H9 (cell line): ENCODE measurements at regions not wholly inside any gene's neighbourhood (a gene's known extent, or its start where the extent isn't known, plus 50 kb on each side); places are given as distances from the start of the nearest gene placed in this dataset.

ENCODE experiments used
- DNase-seq: peaks from one replicate; pipeline ENCODE4 v3.0.0-alpha.2; 2017
- H2AFZ ChIP-seq: one replicate; pipeline ENCODE4 v1.6.1; 2013; ENCODE audit warnings: mild to moderate bottlenecking, low read length, control low read depth, moderate library complexity
- H2AK5ac ChIP-seq: 2 replicates; pipeline ENCODE4 v1.6.1; 2013; ENCODE audit warnings: low read length, control low read depth, mixed read lengths; ENCODE audit not compliant: insufficient read length
- H2BK120ac ChIP-seq: one replicate; pipeline ENCODE4 v1.6.1; 2013; ENCODE audit warnings: low read depth, mild to moderate bottlenecking, low read length, control low read depth, inconsistent platforms; ENCODE audit not compliant: poor library complexity, severe bottlenecking
- H2BK12ac ChIP-seq: 2 replicates; pipeline ENCODE4 v1.6.1; 2013; ENCODE audit warnings: low read length, control low read depth, mixed read lengths, low read depth; ENCODE audit not compliant: insufficient read length
- H2BK15ac ChIP-seq: 2 replicates; pipeline ENCODE4 v1.6.1; 2013; ENCODE audit warnings: low read depth, low read length, control low read depth
- H2BK20ac ChIP-seq: one replicate; pipeline ENCODE4 v1.6.1; 2013; ENCODE audit warnings: low read depth, mild to moderate bottlenecking, low read length, control low read depth, inconsistent platforms; ENCODE audit not compliant: poor library complexity, severe bottlenecking
- H2BK5ac ChIP-seq: 2 replicates; pipeline ENCODE4 v1.6.1; 2013; ENCODE audit warnings: low read length, control low read depth, mixed read lengths; ENCODE audit not compliant: insufficient read length
- H3K14ac ChIP-seq: 2 replicates; pipeline ENCODE4 v1.6.1; 2013; ENCODE audit warnings: low read length, control low read depth; ENCODE audit not compliant: insufficient read depth
- H3K18ac ChIP-seq: 2 replicates; pipeline ENCODE4 v1.6.1; 2013; ENCODE audit warnings: low read depth, mild to moderate bottlenecking, mixed read lengths, low read length, control low read depth; ENCODE audit not compliant: insufficient read length
- H3K23ac ChIP-seq: 2 replicates; pipeline ENCODE4 v1.6.1; 2013; ENCODE audit warnings: low read length, control low read depth, mixed read lengths, low read depth; ENCODE audit not compliant: insufficient read length
- H3K23me2 ChIP-seq: 2 replicates; pipeline ENCODE4 v1.6.1; 2013; ENCODE audit warnings: low read depth, mild to moderate bottlenecking, mixed read lengths, low read length, control low read depth; ENCODE audit not compliant: insufficient read length, poor library complexity, severe bottlenecking
- H3K27ac ChIP-seq: 2 replicates; pipeline ENCODE4 v1.5.1; 2013; ENCODE audit warnings: low read length, control low read depth, mixed read lengths, low read depth; ENCODE audit not compliant: insufficient read length
- H3K27me3 ChIP-seq: 2 replicates; pipeline ENCODE4 v1.6.1; 2013; ENCODE audit warnings: low read length, control low read depth, inconsistent platforms; ENCODE audit not compliant: insufficient read depth
- H3K4ac ChIP-seq: 2 replicates; pipeline ENCODE4 v1.6.1; 2013; ENCODE audit warnings: low read depth, mild to moderate bottlenecking, control low read depth, inconsistent platforms, low read length, moderate library complexity
- H3K4me1 ChIP-seq: 2 replicates; pipeline ENCODE4 v1.6.1; 2013; ENCODE audit warnings: low read length, control low read depth, inconsistent platforms; ENCODE audit not compliant: insufficient read depth
- H3K4me2 ChIP-seq: 2 replicates; pipeline ENCODE4 v1.6.1; 2013; ENCODE audit warnings: low read length, control low read depth, mixed read lengths; ENCODE audit not compliant: insufficient read length, insufficient read depth
- H3K56ac ChIP-seq: 2 replicates; pipeline ENCODE4 v1.6.1; 2013; ENCODE audit warnings: low read depth, mild to moderate bottlenecking, mixed read lengths, low read length, control low read depth; ENCODE audit not compliant: insufficient read length
- H3K79me1 ChIP-seq: 2 replicates; pipeline ENCODE4 v1.6.1; 2013; ENCODE audit warnings: low read depth, mild to moderate bottlenecking, moderate library complexity, low read length, control low read depth, inconsistent platforms; ENCODE audit not compliant: insufficient read depth, poor library complexity, severe bottlenecking
- H3K79me2 ChIP-seq: 2 replicates; pipeline ENCODE4 v1.6.1; 2013; ENCODE audit warnings: low read length, control low read depth, inconsistent platforms; ENCODE audit not compliant: insufficient read depth
- H3K9ac ChIP-seq: 2 replicates; pipeline ENCODE4 v1.6.1; 2013; ENCODE audit warnings: low read length, control low read depth, mixed read lengths; ENCODE audit not compliant: insufficient read length; ENCODE audit errors: extremely low read depth
- H3K9me3 ChIP-seq: one replicate; pipeline ENCODE4 v1.6.1; 2013; ENCODE audit warnings: low read depth, low read length, inconsistent platforms; ENCODE audit not compliant: control insufficient read depth
- H3T11ph ChIP-seq: one replicate; pipeline ENCODE4 v1.6.1; 2013; ENCODE audit warnings: mild to moderate bottlenecking, low read length, control low read depth, inconsistent platforms
- H4K20me1 ChIP-seq: one replicate; pipeline ENCODE4 v1.6.1; 2013; ENCODE audit not compliant: control insufficient read depth, insufficient read length, insufficient read depth
- H4K5ac ChIP-seq: 2 replicates; pipeline ENCODE4 v1.6.1; 2013; ENCODE audit warnings: low read depth, mild to moderate bottlenecking, mixed read lengths, low read length, control low read depth; ENCODE audit not compliant: insufficient read length
- H4K8ac ChIP-seq: replicated peaks from 2 replicates; pipeline ENCODE4 v1.6.1; 2013; ENCODE audit warnings: low read length, control low read depth, mixed read lengths, low read depth; ENCODE audit not compliant: insufficient read length
- H4K91ac ChIP-seq: 2 replicates; pipeline ENCODE4 v1.6.1; 2013; ENCODE audit warnings: low read depth, mild to moderate bottlenecking, moderate library complexity, mixed read lengths, low read length, control low read depth; ENCODE audit not compliant: insufficient read length
- H3K27ac Mint-ChIP-seq, 3 experiments: 2 replicates in 2 of 3; 3 replicates in 1 of 3; pipeline ENCODE4 v1.8.0; 2020 to 2021; ENCODE audit warnings: mixed read lengths in 3 of 3, mild to moderate bottlenecking in 1 of 3, moderate library complexity in 1 of 3
- H3K27me3 Mint-ChIP-seq: 2 replicates; pipeline ENCODE4 v1.8.0; 2021; ENCODE audit warnings: low read depth, mild to moderate bottlenecking, moderate library complexity, mixed read lengths
- H3K36me3 Mint-ChIP-seq, 3 experiments: 2 replicates in 2 of 3; 3 replicates in 1 of 3; pipeline ENCODE4 v1.8.0; 2020 to 2021; ENCODE audit warnings: low read depth in 3 of 3, mixed read lengths in 3 of 3; ENCODE audit not compliant: insufficient read depth in 1 of 3
- H3K4me1 Mint-ChIP-seq, 2 experiments: 2 replicates each; pipeline ENCODE4 v1.8.0; 2020; ENCODE audit warnings: mixed read lengths in 2 of 2
- H3K4me3 Mint-ChIP-seq, 2 experiments: 2 replicates in 1 of 2; 3 replicates in 1 of 2; pipeline ENCODE4 v1.8.0; 2020 to 2021; ENCODE audit warnings: mild to moderate bottlenecking in 2 of 2, mixed read lengths in 2 of 2, moderate library complexity in 1 of 2
- H3K9me3 Mint-ChIP-seq, 2 experiments: 2 replicates in 1 of 2; 3 replicates in 1 of 2; pipeline ENCODE4 v1.8.0; 2020; ENCODE audit warnings: mild to moderate bottlenecking in 2 of 2, mixed read lengths in 2 of 2, moderate library complexity in 1 of 2
- WGBS: extraction: QIAGEN DNeasy Blood & Tissue Kit; methylation state at CpG from one replicate; pipeline ENCODE4 v1.1.7; 2013; ENCODE audit warnings: missing lambda C conversion rate, low lambda C conversion rate, mixed read lengths; ENCODE audit not compliant: insufficient read length; ENCODE audit errors: extremely low coverage; 5-methylcytosine and 5-hydroxymethylcytosine counted together
- TF ChIP-seq, protein P1 (sequence below): fragments of 200-600 bp; sonication (generic); conservative IDR thresholded peaks from 3 replicates; pipeline ENCODE4 v1.8.0; 2021; ENCODE audit warnings: antibody characterized with exemption, mild to moderate bottlenecking

DNA sequence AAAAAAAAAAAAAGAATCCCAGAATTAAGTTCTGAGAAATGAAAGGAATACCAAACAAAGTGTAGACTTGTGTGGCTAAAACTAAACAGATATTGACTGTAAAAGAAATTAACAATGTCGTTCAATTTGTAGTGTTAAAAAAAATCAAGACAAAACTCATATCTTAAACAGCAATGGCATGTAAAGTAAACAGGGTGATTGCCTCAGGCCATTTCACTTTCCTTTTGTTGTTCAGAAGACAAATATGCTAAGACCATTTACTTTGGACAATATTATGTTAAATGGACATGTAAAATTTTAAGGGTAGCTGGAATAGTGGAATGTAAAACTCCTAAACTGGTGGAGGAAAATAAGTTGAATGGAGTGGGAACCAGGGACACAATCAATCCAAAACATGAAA, 139.1 kb downstream of the RTP4 start:
- H3K27ac ChIP-seq, result no peak overlapping the region
- TF ChIP-seq, protein P1, sequence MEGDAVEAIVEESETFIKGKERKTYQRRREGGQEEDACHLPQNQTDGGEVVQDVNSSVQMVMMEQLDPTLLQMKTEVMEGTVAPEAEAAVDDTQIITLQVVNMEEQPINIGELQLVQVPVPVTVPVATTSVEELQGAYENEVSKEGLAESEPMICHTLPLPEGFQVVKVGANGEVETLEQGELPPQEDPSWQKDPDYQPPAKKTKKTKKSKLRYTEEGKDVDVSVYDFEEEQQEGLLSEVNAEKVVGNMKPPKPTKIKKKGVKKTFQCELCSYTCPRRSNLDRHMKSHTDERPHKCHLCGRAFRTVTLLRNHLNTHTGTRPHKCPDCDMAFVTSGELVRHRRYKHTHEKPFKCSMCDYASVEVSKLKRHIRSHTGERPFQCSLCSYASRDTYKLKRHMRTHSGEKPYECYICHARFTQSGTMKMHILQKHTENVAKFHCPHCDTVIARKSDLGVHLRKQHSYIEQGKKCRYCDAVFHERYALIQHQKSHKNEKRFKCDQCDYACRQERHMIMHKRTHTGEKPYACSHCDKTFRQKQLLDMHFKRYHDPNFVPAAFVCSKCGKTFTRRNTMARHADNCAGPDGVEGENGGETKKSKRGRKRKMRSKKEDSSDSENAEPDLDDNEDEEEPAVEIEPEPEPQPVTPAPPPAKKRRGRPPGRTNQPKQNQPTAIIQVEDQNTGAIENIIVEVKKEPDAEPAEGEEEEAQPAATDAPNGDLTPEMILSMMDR, result no peak
- H2AK5ac ChIP-seq, result no peak overlapping the region
- no peak overlapping the region for H2BK5ac ChIP-seq
- H4K91ac ChIP-seq, result no peak overlapping the region
- H3K79me1 ChIP-seq, result no peaks in the 10 kb centered on the region
- H2BK12ac ChIP-seq, result no peak overlapping the region
- no peak for DNase-seq
- H3K79me2 ChIP-seq, result no peaks in the 10 kb centered on the region
- Mint-ChIP-seq H3K27ac (peak overlapping the region in 1 of 3 experiments; percentile 24; a peak in 1 of 7 replicates), H3K9me3 (peaks cover 11 to 12% of the 10 kb centered on the region in 2 experiments), H3K4me1 (peaks cover 16 to 30% of the 10 kb centered on the region in 2 experiments), H3K27me3 (no peaks in the 10 kb centered on the region; the same call in 1 of the 2 replicates), H3K36me3 (peaks cover 9 to 11% (median 10%) of the 10 kb centered on the region in 3 experiments), H3K4me3 (no peak overlapping the region)
- no CpG with 5 or more reads among the region's 1 CpG for WGBS
- H3T11ph ChIP-seq, result no peak overlapping the region
- H3K23ac ChIP-seq, result no peak overlapping the region
- no peak overlapping the region for H3K4me2 ChIP-seq
- no peak overlapping the region for H2BK20ac ChIP-seq
- no peak overlapping the region for H2BK120ac ChIP-seq
- peaks cover 5% of the 10 kb centered on the region for H3K9me3 ChIP-seq
- H4K8ac ChIP-seq, result no peak overlapping the region
- H3K4me1 ChIP-seq, result no peaks in the 10 kb centered on the region
- H4K20me1 ChIP-seq, result no peaks in the 10 kb centered on the region
- no peak overlapping the region for H2AFZ ChIP-seq
- no peak overlapping the region for H3K56ac ChIP-seq
- H3K4ac ChIP-seq, result no peak overlapping the region
- no peak overlapping the region for H3K9ac ChIP-seq
- H3K23me2 ChIP-seq, result no peaks in the 10 kb centered on the region
- H3K18ac ChIP-seq, result no peak overlapping the region
- no peak overlapping the region for H4K5ac ChIP-seq
- H3K14ac ChIP-seq, result no peak overlapping the region
- no peak overlapping the region for H2BK15ac ChIP-seq
- no peaks in the 10 kb centered on the region for H3K27me3 ChIP-seq
